ENCODE measurements at regions not wholly inside any gene's neighbourhood (a gene's known extent, or its start where the extent isn't known, plus 50 kb on each side); places are given as distances from the start of the nearest gene placed in this dataset.

DNA sequence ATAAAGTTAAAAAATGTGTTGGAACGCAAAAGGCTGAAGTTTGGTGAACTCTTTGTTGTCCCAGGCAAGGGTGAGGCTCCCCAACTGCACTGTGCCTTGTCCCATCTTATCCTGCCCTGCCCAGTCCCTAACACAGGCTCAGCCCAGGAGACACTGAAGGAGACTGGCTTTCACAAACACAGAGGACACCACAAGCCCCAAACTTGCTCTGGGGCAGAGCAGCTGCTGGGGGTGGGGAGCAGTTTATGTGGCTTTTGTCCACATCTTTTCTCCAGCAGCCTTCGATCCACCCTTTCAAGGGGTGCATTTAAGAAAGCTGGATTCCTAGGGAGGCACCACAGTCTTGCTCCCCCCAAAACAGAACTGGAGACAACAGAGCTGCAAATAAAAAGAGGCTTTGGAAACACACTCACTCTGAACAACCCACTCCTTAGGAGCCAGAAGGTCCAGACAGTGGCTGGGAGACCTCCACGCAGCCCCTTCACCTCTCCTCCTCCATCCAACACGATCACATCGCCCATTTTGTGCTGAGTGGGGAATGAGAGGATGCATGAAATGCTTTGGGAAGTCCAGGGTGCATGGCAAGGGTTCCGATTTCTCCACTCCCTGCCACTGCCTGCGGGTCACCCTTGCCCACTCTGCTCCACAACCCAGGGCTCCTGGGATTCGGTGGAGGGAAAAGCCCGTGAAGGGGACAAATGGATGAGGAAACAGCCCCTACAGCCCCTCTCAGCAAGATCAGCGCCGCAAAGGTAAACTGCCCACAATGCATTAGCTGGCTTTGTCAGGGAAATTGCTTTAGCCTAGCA lies 260.5 kb upstream of the TLE3 start:
- DNase-seq: no peak

DNA sequence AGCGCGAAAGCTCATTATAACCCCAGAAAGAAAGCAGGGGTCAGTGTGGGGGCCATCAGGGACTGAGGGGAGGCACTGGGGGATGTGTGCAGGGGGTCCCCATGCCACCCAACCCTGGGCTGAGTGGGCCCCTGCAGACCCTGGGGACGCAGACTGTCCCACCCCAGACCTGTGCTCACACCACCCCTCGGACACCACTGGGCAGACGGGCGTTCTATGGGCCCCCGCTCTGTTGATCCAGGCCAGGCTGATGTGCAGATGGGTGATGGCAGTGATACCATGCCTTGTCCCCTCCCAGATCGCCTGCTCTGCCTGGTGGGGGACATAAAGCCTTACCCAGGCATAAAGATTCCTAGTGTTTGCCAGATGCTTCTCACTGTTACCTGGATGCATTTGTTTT lies 259.7 kb upstream of the TLE3 start:
- no peak for DNase-seq

DNA sequence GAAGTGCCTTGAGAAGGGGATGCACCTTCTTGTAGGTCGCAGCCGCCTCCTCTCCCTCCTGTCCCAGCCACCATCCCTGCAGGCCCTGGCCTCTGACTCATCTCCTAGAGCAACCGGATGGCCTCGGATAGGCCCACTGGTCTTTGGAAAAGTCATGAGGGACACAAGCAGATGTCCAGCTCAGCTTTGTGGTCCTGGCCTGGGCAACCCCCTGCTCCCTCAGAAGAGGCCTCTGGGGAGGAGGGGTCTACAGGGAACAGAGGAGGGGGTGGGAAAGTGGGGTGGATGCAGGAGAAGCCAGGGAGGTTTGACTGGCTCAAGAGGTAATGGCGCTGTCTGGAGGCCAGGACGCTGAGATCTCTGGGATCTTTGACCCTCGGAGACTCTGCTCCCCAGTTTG lies 259.2 kb upstream of the TLE3 start:
- DNase-seq: no peak

DNA sequence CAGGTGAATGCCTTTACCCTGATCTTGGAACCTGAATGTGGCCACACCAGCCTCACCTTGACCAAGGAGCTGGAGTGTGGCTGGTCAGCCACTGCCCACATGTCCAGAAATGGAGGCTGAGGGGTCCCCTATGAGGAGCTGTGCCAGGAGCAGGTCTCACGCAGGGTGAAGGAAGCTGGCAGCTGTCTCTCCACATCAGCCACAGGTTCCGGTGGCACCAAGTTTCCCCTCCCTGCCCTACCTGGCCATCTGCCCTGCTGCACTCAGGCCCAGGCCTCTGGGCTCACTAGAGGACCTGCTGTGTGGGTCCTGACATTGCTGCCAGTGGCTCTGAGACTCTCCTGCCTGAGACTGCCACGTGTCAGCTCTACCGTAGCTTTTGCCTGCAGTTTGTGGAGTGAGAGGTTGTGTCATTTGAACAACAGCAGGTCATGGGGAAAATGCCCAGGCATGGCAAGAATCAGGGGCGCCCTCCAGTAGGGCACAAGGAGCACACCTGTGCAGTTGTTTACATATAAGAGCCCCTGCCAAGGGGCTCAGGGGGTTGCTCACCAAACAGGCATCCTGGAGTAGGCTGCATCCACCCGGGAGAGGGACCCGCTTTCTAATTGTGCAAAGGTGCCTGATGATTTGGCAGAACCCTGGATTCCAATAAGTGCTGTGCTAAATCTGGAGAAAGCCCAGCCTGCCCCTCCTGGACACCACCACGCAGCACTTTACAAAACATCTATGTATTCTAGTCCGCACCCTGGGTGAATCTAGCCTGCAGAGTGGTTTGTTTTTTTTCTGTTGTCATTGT lies 258.5 kb upstream of the TLE3 start:
- no peak for DNase-seq

DNA sequence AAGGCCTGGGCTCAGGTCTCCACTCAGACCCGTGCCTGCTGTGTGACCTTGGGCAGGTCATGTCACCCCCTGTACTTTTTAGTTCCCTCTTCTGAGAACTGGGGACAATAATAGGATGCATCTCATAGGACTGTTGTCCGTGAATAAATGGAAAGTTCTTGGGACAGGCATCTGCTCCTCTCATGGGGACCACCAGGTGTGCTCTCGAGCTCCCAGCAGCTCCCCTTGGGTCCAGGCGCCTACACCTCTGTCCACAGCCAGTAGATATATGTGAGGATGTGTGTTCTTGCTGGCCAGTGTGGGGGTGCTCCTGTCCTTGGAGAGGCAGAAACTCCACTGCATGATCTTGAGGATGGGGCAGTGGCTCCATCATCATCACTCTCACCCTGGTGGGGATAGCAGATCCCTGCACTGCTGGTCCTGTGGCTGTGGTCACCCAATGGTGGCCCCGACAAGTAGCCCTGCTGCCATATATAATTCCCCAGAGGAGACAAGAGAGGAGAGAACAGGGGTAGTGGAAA lies 257.6 kb upstream of the TLE3 start:
- no peak for DNase-seq

DNA sequence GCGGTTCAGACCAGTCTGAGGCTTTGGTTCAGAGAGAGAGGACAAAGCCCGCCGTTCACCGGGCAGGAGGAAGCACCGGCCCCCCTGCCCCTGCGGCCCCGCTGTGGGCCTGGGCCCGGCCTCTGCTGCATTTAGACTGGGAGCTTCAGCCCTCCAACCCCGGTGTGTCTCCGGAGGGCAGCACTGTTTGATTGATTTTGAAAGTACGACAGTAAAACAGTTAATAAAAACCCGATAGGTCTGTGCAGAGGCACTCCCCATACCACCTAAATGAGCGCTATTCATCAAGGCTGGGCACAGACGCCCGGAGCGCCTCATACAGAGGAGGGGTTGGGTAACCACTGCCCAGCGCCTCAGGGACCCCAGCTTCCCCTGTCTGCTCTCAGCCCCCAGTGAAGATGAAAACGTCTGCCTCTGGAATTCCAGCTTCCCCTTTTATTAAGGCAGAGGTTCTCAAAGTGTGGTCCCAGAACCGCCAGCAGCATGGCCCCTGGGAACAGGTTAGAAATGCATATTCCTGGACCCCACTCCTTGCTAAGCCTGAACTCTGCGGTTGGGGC lies 256.7 kb upstream of the TLE3 start:
- no peak for DNase-seq

DNA sequence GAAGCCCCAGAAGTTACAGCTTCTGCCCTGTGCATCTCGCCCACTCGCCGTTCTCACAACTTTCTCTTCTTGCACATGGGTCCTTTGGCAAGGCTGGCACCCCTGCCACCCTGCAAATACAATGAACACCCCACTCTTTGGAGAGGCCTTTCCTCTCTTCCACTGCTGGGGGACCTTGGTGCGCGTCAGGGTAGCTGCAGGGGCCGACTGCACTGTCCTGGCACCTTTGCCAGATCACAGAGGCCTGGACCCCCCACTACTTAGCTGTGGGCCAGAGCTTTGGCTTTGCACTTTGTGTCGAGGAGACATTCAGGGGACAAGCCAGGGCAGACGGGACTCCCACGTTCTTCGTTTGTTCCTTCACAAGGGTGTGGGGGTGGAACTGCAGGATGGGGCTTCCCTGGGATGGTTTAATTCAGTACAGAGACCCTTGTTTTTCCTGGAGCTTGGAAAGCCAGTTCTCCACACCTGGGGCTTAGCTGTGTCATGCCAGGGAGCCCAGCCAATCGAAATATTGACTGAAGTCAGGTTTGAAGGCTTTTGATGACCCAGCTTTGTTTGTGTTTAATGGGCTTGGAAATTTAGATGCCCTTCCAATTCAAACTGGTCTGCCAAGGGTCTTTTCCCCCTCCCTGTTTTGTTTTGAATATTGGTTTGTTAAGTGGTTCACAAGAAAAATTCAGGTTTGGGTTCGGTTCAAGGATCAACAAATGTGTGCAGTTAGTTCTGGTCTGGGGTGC lies 256.1 kb upstream of the TLE3 start:
- no peak for DNase-seq

DNA sequence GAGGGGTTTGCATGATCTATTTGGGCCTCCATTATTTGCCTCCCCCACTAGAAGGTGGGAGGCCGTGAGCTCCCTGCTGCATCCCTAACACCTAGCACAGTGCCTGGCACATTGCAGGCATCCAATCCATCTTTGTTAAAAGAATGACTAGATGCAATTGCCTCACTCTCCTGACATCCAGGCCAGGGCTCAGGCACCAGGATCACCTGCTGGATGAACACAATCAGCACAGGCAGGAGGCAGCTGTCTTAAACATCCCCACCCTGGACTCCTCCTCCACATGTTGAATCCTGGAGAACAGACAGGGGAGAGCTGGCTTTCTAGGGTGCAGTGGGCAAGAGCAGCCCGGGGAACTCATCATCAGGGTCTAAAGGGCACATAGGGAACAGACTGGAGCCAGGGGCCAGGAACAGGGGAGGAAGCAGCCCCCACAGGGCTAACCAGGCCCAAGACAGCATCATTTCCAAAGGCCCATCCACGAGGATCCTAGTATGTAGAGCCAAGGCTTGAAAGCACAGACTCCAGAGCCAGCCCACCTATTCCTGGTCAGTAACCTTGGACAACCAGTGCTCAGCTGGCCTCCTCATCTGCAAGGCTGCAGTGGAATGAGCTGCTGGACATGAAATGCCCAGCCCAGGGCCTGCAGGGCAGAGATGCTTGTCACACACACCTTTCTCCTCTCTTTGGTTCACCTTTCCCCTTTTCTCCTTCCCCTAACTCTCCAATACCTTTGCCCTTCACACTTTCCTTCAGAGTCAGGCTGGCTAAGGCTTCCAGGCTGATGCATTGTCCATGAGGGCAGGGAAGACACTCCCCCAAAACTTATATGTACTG lies 254.4 kb upstream of the TLE3 start:
- DNase-seq: no peak

DNA sequence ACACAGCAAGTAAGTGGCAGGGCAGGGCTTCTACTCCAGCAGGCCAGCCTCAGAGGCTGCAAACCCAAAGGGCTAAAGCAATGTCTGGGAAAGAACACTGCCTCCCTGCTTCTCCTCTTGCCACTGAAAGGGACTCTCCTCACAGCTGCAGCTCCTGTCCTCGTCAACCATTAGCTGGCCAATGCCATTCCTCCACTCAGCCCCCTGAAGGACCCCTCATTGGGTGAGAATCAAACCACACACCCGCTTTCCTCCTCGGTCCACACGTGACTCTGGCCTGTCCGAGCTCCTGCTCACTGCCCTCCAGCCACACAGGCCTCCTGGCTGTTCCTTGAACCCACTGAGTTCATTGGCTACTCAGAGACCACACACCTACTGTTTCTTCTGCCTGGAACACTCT lies 253.7 kb upstream of the TLE3 start:
- DNase-seq: no peak

DNA sequence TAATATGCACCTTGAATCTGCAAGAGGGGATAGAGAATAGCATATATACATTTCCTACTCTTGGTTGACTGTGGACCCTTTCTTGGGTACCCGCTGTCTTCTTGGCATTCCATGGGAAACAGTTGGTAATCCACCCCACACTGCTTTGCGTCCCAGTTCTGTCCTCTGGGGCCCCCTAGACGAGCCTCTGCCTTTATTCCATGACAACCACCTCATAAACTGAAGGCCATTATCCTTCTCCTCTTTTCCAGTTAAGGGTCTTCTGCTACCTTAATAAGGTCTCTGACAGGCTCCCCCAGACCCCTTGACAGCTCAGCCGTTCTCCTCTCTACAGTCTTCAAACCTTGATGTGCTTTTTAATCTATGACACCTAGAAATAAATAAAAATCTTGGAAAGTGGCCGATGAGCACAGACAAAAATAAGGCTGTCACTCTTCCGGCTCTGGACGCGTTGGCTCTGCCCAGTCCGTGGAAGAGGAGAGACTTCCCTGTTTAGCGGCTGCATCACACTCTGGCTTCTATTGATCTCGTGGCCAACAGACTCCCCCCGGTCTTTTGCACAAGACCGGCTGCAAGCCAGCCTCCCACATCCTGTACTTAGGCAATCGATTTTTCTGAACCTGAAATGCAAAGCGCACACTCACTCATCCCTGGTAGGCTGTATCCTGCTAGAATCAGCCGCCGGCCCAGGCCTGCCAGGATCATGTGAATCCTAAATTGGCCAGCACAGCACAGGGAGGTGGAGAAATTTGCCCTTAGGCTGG lies 251.0 kb upstream of the TLE3 start:
- no peak for DNase-seq

DNA sequence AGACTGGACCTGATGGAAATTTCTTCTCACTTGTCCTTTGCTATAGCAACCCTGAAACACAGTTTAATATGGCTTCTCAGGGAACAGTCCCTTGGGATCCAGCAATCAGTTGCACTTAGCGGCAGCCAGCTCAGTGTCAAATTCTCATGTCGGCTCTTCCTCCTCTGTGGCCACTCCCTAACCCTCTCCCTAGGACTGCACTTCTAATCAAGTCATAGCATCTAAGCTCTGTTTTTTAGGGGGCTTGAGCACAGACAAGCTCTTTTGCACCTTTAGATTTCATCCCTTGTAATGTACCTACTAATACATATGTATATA lies 250.5 kb upstream of the TLE3 start:
- no peak for DNase-seq

DNA sequence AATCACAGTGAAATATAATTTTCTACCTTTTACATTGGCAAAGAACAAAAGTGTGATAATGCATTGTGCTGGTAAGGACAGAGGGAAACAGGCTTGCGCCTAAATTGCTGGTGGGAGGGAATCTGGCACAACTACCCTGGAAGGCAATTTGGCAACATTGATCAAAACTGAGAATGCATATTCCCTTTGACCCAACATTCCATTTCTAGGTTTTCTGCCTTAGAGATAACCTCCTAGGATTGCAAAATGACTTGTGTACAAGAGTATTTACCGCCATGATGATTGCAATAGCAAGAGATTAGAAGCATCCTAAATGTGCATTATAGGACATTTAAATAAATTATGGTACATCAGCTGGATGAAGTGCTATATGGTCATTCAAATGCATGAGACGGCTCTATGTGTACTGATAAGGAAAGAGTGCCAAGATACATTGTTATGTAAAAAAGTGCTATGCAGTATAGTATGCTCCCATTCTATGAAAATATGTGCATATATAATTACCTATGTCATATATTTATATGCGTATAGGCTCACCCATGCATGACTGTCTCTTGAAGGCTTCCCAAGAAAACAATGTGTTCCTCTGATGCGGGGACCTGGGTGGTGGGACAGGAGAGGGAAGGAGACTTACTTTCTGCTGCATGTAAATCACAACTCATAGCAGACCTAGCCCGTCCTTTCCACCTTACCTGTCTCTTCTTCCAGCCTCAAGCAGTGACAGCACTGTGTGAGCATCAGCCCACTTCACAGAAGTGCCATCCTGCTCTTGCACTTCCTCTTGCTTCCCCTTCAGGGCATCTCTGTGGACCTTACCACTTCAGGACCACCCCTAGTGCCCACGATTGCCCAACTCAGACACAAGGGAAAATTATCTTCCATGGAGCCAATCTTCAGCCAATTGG lies 249.9 kb upstream of the TLE3 start:
- DNase-seq: no peak

DNA sequence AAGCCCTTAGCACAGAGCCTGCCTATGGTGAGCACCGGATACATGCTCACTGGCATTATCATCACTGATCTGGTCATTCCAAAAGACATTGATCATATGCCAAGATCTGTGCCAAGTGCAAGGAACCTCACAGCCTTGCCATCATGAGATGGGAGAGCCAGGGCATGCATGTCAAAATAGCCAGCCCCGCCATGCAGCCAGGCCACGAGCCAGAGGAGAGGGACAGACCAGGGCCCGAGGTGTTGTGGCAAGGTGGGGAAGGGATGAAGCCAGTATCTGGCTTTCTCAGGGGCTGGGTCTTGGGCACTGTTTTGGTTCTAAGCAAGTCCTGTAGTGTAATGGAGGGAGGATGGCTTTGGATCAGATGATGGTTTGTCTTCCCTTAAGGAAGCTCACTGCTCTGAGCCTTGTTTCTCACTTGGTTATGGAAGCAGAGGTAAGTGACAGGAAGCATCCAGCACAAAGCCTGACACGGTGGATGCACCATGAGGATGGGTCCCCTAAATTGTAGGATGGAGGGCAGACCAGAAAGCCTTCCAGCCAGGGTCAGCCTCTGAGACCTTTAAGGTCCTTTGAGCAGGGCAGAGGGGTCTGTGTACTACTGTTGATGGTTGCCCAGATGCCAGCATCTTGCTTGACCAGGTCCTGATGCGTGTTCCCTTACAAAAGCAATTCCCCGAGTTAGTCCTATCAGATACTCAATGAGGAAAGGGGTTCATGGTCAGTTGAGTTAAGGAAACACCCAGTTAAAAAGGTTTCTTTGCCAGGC lies 247.7 kb upstream of the TLE3 start:
- no peak for DNase-seq

DNA sequence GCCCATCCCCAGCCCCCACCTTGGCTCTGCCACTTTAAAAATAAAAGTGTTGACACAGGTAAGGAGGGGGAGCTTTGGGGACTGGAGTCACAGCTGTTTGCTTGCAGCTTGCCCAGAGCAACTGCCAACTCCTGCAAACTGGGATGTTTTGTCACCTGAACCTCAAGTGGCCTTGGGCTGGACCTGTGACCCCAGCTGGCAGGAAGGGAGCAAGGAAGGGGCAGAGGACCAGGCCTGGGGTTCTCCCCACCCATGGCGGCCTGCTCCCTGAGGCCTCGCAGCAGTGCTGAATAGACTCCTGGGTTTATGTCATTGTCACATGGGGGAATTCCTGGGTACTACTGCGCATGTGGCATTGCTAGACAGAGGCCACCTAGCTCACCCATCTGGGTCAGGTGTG lies 246.9 kb upstream of the TLE3 start:
- DNase-seq: no peak

DNA sequence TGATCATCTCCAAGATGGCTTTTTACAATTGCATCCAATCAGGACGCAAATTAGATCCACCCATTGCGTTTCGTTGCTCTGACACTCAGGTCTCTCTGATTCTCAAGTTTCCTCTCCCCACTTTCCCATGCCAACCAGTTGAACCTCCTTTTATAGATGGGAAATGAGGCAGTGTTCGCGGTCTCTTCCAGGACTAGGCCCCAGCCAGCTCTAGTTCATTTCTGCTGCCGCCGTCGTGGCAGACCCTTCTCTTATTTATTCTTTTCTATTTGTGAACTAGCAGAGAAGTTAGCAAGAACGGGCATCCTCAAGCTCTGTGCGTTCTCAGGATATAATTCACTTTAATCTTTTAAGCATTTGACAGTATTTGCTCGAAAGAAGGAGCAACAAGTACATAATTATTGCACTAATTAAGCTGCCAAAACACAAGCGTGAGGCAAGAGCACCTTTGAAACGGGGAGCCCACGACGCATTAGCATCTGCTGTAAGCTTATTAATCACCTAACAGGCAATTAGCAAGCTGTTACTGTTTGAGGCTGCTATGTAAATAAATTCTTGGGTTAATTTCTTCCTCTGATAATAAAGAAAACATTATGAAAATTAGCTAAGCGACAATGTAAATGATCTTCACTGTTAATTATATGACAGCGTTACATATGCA lies 246.4 kb upstream of the TLE3 start:
- no peak for DNase-seq

DNA sequence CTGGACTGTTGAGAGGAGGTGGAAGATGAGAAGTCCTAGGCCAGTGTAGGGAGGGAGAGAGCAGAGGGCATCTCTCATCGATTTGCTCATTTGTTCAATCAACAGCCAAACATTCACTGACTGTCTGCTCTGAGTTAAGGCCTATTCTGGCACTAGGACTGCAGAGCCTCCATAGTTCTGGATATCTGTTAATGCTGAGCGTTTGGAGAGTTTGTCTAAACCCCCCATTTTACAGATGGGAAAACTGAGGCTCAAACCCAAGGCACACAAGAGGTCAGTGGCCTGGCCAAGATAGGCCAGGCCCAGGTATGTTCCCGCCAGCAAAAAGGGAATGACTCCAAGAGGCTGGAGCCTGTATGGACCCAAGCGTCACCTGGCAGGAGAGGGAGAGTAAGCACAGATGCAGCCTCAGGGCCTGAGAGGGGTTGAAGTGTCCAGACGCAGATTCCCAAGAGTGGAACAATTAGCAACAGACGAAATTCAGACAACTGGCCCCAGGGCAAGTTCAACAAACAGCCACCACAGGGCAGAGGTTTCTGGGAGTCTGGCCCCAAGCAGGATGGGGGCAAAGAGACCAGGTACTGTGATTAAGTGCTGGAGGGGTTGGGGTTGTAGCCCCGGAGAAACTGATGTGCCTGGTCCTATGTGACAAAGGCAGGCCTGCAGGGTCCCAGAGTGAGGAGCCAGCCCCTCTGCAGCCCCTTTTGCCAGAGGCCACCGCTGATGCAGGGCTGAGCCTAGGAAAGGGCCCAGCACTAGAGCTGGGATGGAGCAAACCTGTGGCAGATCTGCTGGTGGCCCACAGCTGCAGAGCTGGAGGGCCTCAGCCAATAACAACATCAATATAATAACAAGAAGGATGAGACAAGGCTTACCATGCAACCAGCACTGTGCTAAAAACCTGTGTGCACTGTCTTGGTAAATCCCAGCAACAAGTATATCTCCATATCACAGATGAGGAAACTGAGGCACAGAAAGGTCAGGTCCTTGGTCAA lies 245.1 kb upstream of the TLE3 start:
- no peak for DNase-seq

DNA sequence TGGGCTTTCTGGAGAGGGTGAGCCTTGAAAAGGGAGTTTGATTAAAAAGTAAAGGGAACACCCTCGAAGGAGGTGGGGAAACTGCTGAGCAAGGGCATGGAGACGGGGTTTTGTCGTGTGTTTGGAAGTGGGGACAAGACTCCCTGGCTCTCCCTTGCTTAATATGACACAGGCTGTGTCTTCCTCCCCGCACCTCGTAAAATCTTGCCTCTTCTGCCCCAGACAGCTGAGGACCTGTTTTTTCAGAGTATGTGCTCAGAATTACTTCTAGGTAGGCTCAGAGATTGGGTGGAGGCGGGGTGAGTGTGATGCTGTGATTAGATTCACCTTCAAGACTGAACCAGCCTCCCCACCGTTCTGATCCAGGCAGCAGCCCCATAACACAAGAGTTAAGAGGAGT lies 244.4 kb upstream of the TLE3 start:
- no peak for DNase-seq

DNA sequence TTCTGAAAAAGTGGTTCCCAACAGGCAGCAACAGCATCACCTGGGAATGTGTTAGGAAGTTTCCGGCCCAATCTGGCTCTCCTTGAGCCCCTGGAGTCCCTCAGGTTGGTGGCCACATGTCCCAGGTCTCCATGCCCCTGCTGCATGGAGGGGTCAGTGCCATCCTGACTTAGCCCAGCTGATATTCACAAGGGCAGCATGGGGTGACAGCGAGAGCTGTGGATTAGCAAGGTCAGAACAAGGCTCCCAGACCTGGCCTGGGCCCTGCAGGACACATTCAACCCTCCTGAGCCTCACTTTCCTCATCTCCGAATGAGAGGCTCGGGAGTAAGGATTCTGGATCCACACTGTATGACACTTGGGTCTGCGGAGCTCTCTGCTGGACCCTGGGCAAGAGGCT lies 243.8 kb upstream of the TLE3 start:
- no peak for DNase-seq
